KMS-11 (cell line): ENCODE measurements at regions not wholly inside any gene's neighbourhood (a gene's known extent, or its start where the extent isn't known, plus 50 kb on each side); places are given as distances from the start of the nearest gene placed in this dataset.
A peak's percentile ranks its signal among the peaks of the same experiment; 100 is the strongest.

Experiments
- H2AFZ ChIP-seq: fragments of 200-600 bp; sonication (generic); 2 replicates; pipeline ENCODE4 v1.6.1; 2016; ENCODE audit warnings: antibody characterized with exemption, mixed run types, low read depth
- H3K27ac ChIP-seq: fragments of 200-600 bp; sonication (generic); 2 replicates; pipeline ENCODE4 v1.6.1; 2016; ENCODE audit warnings: mild to moderate bottlenecking, mixed run types
- H3K27me3 ChIP-seq: fragments of 200-600 bp; sonication (generic); 2 replicates; pipeline ENCODE4 v1.6.1; 2017; ENCODE audit warnings: mild to moderate bottlenecking, low read depth, mixed run types, moderate library complexity; ENCODE audit not compliant: insufficient read depth
- H3K36me3 ChIP-seq: fragments of 200-600 bp; sonication (generic); 2 replicates; pipeline ENCODE4 v1.6.1; 2017; ENCODE audit warnings: mild to moderate bottlenecking, mixed run types; ENCODE audit not compliant: insufficient read depth
- H3K4me1 ChIP-seq: fragments of 200-600 bp; sonication (generic); 2 replicates; pipeline ENCODE4 v1.6.1; 2016; ENCODE audit warnings: mild to moderate bottlenecking, low read depth, mixed run types; ENCODE audit not compliant: poor library complexity, severe bottlenecking
- H3K4me2 ChIP-seq: fragments of 200-600 bp; sonication (generic); 2 replicates; pipeline ENCODE4 v1.7.0; 2016; ENCODE audit warnings: mild to moderate bottlenecking, mixed run types
- H3K4me3 ChIP-seq: fragments of 200-600 bp; sonication (generic); IDR thresholded peaks from 2 replicates; pipeline ENCODE4 v1.6.1; 2017; ENCODE audit warnings: low read depth, low read length, mixed read lengths; ENCODE audit not compliant: insufficient read depth
- H3K79me2 ChIP-seq: fragments of 200-600 bp; sonication (generic); 2 replicates; pipeline ENCODE4 v1.6.1; 2016; ENCODE audit warnings: low read depth, mixed run types; ENCODE audit not compliant: insufficient read depth
- H3K9ac ChIP-seq: fragments of 200-600 bp; sonication (generic); 2 replicates; pipeline ENCODE4 v1.6.1; 2016; ENCODE audit warnings: mild to moderate bottlenecking, mixed run types
- H4K20me1 ChIP-seq: fragments of 200-600 bp; sonication (generic); 2 replicates; pipeline ENCODE4 v1.6.1; 2016; ENCODE audit warnings: mild to moderate bottlenecking, mixed run types; ENCODE audit not compliant: insufficient read depth
- TF ChIP-seq, protein P1 (sequence below): fragments of 200-600 bp; sonication (generic); conservative IDR thresholded peaks from 2 replicates; pipeline ENCODE4 v1.6.1; 2017; ENCODE audit warnings: low read depth, mild to moderate bottlenecking, antibody characterized with exemption, low read length, moderate library complexity, mixed read lengths

GRCh38 chr2:212694398-212694797 lies 155.8 kb upstream of the ERBB4 start:
- no peak overlapping the region for H3K27ac ChIP-seq
- H3K9ac ChIP-seq: no peak overlapping the region
- H3K79me2 ChIP-seq: no peaks in the 10 kb centered on the region
- no peak overlapping the region for H3K4me2 ChIP-seq
- TF ChIP-seq, protein P1, sequence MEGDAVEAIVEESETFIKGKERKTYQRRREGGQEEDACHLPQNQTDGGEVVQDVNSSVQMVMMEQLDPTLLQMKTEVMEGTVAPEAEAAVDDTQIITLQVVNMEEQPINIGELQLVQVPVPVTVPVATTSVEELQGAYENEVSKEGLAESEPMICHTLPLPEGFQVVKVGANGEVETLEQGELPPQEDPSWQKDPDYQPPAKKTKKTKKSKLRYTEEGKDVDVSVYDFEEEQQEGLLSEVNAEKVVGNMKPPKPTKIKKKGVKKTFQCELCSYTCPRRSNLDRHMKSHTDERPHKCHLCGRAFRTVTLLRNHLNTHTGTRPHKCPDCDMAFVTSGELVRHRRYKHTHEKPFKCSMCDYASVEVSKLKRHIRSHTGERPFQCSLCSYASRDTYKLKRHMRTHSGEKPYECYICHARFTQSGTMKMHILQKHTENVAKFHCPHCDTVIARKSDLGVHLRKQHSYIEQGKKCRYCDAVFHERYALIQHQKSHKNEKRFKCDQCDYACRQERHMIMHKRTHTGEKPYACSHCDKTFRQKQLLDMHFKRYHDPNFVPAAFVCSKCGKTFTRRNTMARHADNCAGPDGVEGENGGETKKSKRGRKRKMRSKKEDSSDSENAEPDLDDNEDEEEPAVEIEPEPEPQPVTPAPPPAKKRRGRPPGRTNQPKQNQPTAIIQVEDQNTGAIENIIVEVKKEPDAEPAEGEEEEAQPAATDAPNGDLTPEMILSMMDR: no peak
- no peak overlapping the region for H3K4me3 ChIP-seq
- no peaks in the 10 kb centered on the region for H3K27me3 ChIP-seq
- no peaks in the 10 kb centered on the region for H3K36me3 ChIP-seq
- peaks cover 25% of the 10 kb centered on the region for H3K4me1 ChIP-seq
- no peak overlapping the region for H2AFZ ChIP-seq
- H4K20me1 ChIP-seq: no peaks in the 10 kb centered on the region

DNA sequence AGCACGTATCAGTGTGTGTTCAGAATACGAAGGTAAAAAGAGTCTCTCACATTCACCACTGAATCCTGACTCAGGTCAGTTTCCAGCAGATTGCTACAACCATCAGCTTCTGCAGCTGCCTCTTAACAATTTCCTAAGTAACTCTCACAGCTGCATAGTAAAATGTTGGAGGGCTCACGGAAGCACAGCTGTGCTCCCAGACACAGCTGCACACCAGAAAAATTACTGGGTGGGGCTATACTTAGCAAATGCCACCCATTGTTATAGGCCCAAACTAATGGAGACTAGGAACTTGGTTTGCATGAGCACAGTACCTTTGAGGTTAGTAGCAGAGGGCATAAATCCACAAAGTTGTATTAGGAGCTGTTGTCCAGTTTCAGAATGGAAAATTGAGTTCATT lies 153.9 kb upstream of the ERBB4 start:
- Histone ChIP-seq H3K4me3 (no peak overlapping the region), H2AFZ (peak overlapping the region; percentile 26; the same call in 1 of the 2 replicates), H3K4me2 (peak overlapping the region; percentile 26; the same call in 1 of the 2 replicates), H3K36me3 (no peaks in the 10 kb centered on the region), H3K79me2 (no peaks in the 10 kb centered on the region), H3K4me1 (peaks cover 25% of the 10 kb centered on the region), H3K27me3 (no peaks in the 10 kb centered on the region), H3K27ac (peak overlapping the region; percentile 44; the same call in 1 of the 2 replicates), H4K20me1 (no peaks in the 10 kb centered on the region), H3K9ac (no peak overlapping the region)
- TF ChIP-seq, protein P1: no peak

- Histone ChIP-seq H3K4me3 (no peak overlapping the region), H3K79me2 (no peaks in the 10 kb centered on the region), H3K4me1 (peaks cover 14% of the 10 kb centered on the region), H3K27ac (no peak overlapping the region), H3K36me3 (no peaks in the 10 kb centered on the region), H3K27me3 (no peaks in the 10 kb centered on the region), H2AFZ (no peak overlapping the region; the same call in 1 of the 2 replicates), H3K4me2 (peak overlapping the region; percentile 49), H3K9ac (no peak overlapping the region), H4K20me1 (no peaks in the 10 kb centered on the region)
- TF ChIP-seq, protein P1: peak; percentile 90
These were observed 147.8 kb upstream of the ERBB4 start for GRCh38 chr2:212686285-212686895.

GRCh38 chr2:212683346-212684097 lies 144.9 kb upstream of the ERBB4 start:
- no peaks in the 10 kb centered on the region for H4K20me1 ChIP-seq
- H3K27ac ChIP-seq: no peak overlapping the region
- no peak overlapping the region for H3K4me3 ChIP-seq
- H3K79me2 ChIP-seq: no peaks in the 10 kb centered on the region
- H3K4me1 ChIP-seq: peaks cover 11% of the 10 kb centered on the region
- H3K9ac ChIP-seq: no peak overlapping the region
- no peaks in the 10 kb centered on the region for H3K27me3 ChIP-seq
- no peak overlapping the region for H2AFZ ChIP-seq
- TF ChIP-seq, protein P1: no peak
- H3K4me2 ChIP-seq: no peak overlapping the region
- no peaks in the 10 kb centered on the region for H3K36me3 ChIP-seq
